NCI-H748 (cell line): ENCODE measurements at regions not wholly inside any gene's neighbourhood (a gene's known extent, or its start where the extent isn't known, plus 50 kb on each side); places are given as distances from the start of the nearest gene placed in this dataset.
A peak's percentile ranks its signal among the peaks of the same experiment; 100 is the strongest.

Experiments used
- DNase-seq: peaks from one replicate; lab custom pipeline; 2025; ENCODE audit not compliant: unreplicated experiment; lab: John Stamatoyannopoulos, UW

GRCh38 chr10:105989995-105990394 is 1174.5 kb downstream of the SORCS1 start:
- DNase-seq, result no peak

DNA sequence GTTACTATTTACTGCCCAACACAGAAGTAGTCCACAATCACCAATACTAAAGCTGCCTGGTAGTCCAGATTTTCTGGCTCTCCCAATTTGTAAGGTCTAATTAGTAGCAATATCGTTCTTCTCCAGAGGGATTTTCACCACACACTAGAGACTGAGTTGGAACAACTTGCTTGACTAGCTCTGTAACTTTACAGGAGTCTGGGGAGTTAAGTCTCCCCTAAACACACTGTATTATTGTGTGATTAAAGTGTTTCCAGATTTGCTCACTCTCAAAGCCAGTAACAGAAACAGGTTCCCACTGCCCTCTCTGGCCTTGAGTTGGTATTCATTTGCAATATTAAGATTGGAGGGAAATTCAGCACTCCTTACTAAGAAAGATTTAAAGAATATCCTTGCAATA is 1175.7 kb downstream of the SORCS1 start:
- no peak for DNase-seq

DNA sequence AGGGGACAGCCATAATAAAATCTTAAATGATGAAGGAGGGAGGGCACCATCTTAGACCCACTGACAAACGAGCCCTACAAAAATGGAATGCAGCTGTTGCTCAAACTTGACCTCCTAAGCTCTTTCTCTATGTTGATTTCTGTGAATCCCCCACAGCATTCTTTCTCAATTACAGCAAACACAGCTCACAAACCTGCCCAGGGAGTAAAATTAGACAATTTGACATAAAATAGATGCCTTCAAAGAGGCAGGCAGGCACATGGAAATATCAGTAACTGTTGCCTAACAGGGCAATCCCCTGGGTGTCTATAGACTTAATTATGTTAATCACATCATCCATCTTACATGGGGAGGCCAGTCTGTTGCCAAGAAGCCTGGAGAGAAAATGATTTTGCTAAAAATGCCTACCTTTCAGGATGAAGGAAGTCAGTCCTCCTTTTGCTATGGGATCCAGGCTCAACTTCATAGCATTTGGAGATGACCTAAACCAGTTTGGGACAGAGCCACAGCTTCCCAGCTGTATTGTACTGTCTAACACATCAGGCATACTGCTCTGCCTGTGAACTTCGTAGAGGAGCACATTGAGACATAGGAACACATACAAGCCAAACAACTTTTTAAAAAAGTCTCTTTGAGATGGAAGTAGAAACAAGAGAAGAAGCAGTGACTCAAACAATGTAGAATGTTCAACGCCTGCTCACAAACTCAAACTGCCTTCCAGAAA is 1177.4 kb downstream of the SORCS1 start:
- DNase-seq, result no peak

DNA sequence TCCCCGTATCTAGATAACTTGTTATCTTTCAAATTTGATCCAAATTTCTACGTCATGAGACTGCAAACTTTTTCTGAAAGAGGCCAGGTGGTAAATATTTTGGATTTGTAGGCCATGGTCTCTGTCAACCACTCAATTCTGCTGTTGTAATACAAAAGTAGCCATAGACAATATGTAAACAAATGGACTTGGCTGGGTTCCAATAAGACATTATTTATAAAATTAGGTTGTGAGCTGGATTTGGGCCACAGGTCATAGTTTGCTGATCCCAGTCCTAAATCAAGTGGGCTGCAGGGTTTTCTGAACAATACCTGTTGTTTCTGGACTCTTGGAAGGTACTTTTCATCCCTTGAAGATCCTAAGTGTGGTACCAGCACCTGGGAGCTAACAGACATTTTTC is 1178.0 kb downstream of the SORCS1 start:
- DNase-seq, result peak; percentile 18

DNA sequence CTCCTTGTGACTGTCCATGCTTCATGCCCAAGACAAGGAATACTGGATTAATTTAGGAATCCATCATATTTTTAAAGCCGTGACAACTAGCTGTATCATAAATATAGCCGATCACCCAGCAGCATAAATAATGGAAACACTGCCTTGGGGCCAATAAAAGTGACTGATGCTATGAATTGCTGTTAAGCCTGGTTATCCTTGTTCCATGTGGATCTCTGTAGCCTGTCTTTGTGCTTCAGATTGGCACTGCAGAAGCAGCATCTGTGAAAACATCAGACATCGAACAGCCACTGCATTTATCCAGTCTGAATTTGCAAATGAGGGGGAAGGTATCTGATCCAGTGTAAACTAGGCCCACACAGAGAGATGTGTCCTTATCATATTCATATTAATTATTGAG is 1181.8 kb downstream of the SORCS1 start:
- DNase-seq, result no peak

DNA sequence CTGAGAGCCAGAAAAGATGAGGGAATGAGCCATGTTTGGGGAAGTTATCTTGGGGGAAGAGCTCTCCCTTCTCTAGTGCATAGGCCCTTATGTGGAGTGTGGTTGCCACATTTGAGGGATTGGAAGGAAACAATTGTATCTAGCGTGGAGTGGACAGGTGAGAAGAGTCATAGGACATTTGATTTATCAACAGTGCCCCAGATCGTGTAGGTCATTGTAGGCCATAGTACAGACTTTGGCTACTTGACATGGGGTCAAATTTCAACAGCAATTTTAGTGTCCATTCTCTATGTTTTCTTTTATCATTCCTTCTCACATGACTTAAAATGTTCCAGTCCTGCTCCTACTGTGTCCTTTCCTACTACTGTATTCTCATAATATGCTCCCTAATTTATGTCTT is 1182.8 kb downstream of the SORCS1 start:
- no peak for DNase-seq

- DNase-seq, result peak; percentile 31
Measured at GRCh38 chr10:105974803-105975456, 1189.6 kb downstream of the SORCS1 start.

DNA sequence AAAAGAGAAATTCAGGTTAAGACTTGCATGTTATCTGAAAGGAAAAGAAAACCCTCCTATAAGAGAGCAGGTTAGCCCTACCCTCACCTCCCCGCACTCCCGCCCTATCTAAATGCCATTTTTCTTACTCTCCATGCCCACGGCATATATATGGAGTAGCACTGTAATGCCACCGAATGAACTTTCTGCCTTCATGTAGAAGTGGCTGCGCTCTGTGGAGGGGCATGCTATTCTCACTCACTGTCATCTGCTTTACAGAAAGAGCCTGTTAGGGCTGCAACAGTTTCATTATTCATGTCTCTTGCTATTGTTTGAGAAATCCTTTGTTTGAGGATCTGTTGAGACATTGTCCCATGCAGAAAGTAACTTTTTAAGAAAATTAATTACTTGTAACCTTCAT is 1190.6 kb downstream of the SORCS1 start:
- DNase-seq, result no peak

GRCh38 chr10:105973360-105973759 is 1191.1 kb downstream of the SORCS1 start:
- DNase-seq, result peak; percentile 61

DNA sequence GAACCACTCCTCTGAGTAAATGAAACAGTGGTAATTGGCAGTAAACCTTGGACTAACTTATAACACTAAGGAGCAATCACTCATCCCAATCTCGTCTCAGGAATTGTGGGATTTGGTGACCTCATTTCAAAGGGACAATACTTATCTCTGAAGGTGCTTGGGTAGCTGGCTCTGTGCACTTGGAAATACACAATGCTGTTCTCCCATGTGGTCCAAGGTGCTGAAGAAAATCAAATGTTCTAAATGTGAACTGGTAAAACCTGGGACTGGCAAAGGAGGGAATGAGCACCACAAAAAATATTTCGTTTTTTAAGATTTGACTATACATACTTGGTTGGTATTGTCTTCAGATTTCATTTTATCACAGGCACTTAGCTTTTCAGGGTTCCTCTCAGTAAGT is 1193.0 kb downstream of the SORCS1 start:
- no peak for DNase-seq

- DNase-seq, result no peak
Measured at GRCh38 chr10:105969884-105970377, 1194.6 kb downstream of the SORCS1 start.

- DNase-seq, result no peak
Measured at GRCh38 chr10:105968666-105969065, 1195.8 kb downstream of the SORCS1 start.

- peak; percentile 21 for DNase-seq
Measured at GRCh38 chr10:105967256-105967655, 1197.2 kb downstream of the SORCS1 start.

GRCh38 chr10:105965141-105965540 is 1199.4 kb downstream of the SORCS1 start:
- no peak for DNase-seq

DNA sequence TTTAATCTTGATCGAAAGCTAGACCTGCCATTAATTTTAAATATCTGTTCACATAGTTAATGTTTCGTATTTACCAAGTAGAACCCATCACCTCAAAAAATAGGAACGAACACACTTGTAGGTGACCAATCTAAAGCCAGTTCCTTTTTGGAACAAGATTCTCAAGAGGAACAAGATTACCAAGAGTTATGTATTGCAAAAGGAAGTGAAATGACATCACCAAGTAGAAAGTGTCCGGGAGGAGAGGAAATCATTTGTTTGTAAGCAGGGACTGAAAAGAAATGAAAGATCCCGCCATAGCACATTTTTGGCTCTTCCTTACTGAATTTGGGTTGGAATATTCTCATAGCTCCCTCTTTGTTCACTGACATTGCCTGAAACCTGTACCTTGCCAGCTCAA is 1200.5 kb downstream of the SORCS1 start:
- no peak for DNase-seq

DNA sequence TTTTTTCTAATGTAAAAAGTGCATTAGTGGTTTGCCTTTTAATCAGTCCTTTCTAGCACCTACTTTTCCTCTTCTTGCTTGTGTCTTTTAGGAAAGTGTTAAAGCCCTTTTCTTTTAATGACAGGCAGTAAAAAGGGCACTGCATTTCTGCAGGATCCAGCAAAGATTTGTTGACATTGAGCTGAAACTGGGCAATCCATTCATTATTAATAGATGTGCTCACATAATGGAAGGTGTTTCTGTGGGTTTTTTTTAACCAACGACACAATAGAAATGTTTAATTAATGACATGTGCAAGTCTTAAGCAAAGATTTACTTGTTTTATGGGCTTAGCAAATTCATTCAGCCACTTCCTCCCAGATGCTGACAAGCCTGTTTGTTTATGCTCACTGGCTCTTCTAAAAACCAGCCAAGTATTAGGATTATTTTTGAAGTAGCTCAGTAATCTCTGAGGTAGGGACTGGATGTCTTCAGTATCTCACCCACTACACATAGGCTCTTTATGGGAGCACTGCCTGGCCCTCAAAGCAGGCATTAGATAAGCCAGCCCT is 1201.1 kb downstream of the SORCS1 start:
- DNase-seq, result peak; percentile 88

DNA sequence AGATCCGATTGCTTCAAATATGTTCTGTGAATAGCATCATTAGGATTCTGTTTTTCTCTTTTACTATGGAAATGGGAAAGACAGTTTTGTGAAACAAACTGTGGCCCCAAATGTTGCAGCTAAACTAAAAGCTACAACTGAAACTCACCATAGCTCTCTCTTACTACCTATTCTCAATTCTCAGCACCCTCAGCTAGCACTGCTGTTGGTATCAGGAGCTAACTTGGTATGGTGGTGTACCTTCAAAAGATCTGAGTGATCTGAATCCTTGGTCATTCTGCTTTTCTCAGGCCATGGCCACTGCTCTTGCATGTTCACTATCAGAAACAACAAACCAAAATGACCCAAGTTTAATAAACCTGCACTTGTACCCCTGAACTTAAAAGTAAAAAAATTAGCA is 1208.0 kb downstream of the SORCS1 start:
- no peak for DNase-seq

DNA sequence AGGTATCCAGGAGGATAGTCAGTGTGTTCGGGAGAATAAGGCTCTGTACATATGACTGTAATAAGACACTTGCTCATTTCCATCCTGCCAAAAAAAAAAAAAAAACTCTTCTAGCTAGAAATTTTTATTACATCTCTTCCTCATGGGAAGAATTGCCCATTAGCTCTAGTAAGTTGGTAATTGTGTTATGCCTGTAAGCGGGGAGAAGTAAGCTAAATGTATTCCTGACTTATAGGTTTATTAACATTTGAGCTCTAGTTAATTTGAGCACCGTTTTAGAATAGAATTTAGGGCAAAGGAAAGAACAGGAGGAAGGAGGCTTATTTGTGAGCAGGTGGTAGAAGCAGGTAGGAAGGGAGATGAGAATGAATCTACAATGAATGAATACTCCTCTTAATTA is 1210.6 kb downstream of the SORCS1 start:
- no peak for DNase-seq

- DNase-seq, result no peak
Measured at GRCh38 chr10:105953056-105953455, 1211.5 kb downstream of the SORCS1 start.

DNA sequence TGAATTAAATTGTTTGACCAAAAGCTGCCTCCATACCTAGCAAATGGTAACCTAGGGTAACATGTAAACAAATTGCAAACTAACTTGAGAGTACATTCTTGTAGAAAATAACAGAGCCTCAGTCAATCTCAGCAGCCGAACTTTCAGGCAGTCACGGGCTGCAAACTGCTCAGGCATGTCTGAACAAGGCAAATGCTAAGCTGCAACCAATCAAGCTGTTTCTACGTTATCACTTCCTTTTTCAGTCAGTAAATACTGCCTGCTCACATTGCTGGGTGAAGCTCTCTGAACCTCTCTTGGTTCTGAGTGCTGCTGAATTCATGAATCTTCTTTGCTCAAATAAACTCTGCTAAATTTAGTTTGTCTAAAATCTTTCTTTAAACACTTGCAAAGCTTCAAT is 1212.4 kb downstream of the SORCS1 start:
- DNase-seq, result peak; percentile 66

DNA sequence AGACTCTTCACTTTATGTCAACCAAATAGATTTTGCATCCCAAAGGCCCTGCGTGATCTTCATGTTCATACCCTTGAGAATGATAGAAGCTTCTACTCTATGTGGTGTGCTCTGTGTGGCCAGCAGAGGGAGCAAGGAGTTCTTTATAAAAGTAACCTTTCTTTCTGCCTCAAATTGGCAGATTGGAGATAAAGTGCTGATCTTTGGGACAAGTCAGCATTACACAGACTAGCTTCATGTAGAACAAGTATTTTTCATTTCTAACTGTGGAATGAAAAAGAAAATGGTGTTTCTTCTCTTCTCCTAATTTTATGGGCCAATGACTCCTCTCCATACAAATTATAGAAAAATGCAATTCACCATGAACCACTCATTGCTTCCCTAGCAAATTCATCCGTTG is 1214.1 kb downstream of the SORCS1 start:
- DNase-seq, result peak; percentile 69

DNA sequence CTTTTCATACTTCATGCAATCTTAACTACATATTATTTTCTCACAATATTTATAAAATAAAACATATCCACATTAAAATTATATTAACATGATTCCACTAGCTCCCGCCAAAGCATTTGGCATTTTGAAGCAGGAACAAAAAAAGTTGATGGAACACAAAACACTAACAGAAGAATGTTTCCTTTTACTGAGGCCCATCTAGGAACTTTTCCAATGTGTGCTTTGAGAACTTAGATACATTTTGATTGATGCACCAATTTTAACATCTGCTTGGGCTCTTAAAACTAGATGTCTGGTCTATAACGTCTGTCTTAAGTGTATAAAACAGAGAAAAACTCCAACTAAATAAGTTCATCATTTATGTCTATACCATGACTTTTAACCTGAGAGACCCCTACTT is 1214.8 kb downstream of the SORCS1 start:
- no peak for DNase-seq
